Ishikawa (cell line): ENCODE measurements at regions not wholly inside any gene's neighbourhood (a gene's known extent, or its start where the extent isn't known, plus 50 kb on each side); places are given as distances from the start of the nearest gene placed in this dataset.

ENCODE experiments used
- CEBPB ChIP-seq: IDR thresholded peaks from 2 replicates; pipeline ENCODE4 v1.6.1; 2012
- CREB1 ChIP-seq: IDR thresholded peaks from 2 replicates; pipeline ENCODE4 v1.6.1; 2012; ENCODE audit warnings: low read depth
- EGR1 ChIP-seq: IDR thresholded peaks from 2 replicates; pipeline ENCODE4 v1.6.1; 2012
- EP300 ChIP-seq: IDR thresholded peaks from 2 replicates; pipeline ENCODE4 v1.6.1; 2012; ENCODE audit warnings: borderline replicate concordance
- FOXM1 ChIP-seq: IDR thresholded peaks from 2 replicates; pipeline ENCODE4 v1.6.1; 2012; ENCODE audit warnings: low read depth, borderline replicate concordance
- NFIC ChIP-seq: IDR thresholded peaks from 2 replicates; pipeline ENCODE4 v1.6.1; 2012
- RAD21 ChIP-seq: IDR thresholded peaks from 2 replicates; pipeline ENCODE4 v1.6.1; 2012; ENCODE audit warnings: low read depth
- TAF1 ChIP-seq: IDR thresholded peaks from 2 replicates; pipeline ENCODE4 v1.6.1; 2012; ENCODE audit warnings: low read depth, mild to moderate bottlenecking
- TCF12 ChIP-seq: IDR thresholded peaks from 2 replicates; pipeline ENCODE4 v1.6.1; 2012; ENCODE audit warnings: low read depth
- TEAD4 ChIP-seq: IDR thresholded peaks from 2 replicates; pipeline ENCODE4 v1.6.1; 2012
- YY1 ChIP-seq: IDR thresholded peaks from 2 replicates; pipeline ENCODE4 v1.6.1; 2012; ENCODE audit warnings: low read depth
- ZBTB7A ChIP-seq: IDR thresholded peaks from 2 replicates; pipeline ENCODE4 v1.6.1; 2012; ENCODE audit warnings: low read depth
- TF ChIP-seq, protein P1 (sequence below): IDR thresholded peaks from 2 replicates; pipeline ENCODE4 v1.6.1; 2012; ENCODE audit warnings: low read depth, mild to moderate bottlenecking
- TF ChIP-seq, protein P2 (sequence below): IDR thresholded peaks from 2 replicates; pipeline ENCODE4 v1.6.1; 2012
- TF ChIP-seq, protein P3 (sequence below): IDR thresholded peaks from 2 replicates; pipeline ENCODE4 v1.6.1; 2012

DNA sequence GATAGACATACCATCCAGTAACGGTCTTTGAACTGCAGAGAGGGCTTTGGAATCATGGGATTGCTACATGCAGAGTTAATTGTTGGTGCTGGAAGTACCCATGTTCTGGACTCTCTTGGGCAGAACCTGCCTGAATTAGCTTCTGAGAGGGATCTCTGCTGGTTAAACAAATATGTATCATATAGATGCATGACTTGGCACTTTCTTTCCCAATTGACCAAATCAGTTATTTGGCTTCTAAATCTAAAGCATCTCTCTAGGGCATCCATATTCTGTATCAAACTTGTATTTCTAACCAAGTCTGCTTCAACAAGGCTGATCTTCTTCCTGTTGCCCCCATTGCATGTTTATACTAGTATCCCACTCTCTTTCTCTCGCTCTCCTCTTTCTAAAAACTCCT, 336.7 kb upstream of the CELF4 start:
- TF ChIP-seq CREB1 (no peak), NFIC (no peak), EGR1 (no peak), YY1 (no peak), TEAD4 (no peak), TCF12 (no peak), FOXM1 (no peak), CEBPB (no peak), ZBTB7A (no peak), TAF1 (no peak), EP300 (no peak)
- TF ChIP-seq, protein P1, sequence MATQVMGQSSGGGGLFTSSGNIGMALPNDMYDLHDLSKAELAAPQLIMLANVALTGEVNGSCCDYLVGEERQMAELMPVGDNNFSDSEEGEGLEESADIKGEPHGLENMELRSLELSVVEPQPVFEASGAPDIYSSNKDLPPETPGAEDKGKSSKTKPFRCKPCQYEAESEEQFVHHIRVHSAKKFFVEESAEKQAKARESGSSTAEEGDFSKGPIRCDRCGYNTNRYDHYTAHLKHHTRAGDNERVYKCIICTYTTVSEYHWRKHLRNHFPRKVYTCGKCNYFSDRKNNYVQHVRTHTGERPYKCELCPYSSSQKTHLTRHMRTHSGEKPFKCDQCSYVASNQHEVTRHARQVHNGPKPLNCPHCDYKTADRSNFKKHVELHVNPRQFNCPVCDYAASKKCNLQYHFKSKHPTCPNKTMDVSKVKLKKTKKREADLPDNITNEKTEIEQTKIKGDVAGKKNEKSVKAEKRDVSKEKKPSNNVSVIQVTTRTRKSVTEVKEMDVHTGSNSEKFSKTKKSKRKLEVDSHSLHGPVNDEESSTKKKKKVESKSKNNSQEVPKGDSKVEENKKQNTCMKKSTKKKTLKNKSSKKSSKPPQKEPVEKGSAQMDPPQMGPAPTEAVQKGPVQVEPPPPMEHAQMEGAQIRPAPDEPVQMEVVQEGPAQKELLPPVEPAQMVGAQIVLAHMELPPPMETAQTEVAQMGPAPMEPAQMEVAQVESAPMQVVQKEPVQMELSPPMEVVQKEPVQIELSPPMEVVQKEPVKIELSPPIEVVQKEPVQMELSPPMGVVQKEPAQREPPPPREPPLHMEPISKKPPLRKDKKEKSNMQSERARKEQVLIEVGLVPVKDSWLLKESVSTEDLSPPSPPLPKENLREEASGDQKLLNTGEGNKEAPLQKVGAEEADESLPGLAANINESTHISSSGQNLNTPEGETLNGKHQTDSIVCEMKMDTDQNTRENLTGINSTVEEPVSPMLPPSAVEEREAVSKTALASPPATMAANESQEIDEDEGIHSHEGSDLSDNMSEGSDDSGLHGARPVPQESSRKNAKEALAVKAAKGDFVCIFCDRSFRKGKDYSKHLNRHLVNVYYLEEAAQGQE, result no peak
- TF ChIP-seq, protein P2, sequence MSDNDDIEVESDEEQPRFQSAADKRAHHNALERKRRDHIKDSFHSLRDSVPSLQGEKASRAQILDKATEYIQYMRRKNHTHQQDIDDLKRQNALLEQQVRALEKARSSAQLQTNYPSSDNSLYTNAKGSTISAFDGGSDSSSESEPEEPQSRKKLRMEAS, result no peak
- TF ChIP-seq, protein P3, sequence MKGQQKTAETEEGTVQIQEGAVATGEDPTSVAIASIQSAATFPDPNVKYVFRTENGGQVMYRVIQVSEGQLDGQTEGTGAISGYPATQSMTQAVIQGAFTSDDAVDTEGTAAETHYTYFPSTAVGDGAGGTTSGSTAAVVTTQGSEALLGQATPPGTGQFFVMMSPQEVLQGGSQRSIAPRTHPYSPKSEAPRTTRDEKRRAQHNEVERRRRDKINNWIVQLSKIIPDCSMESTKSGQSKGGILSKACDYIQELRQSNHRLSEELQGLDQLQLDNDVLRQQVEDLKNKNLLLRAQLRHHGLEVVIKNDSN, result no peak

DNA sequence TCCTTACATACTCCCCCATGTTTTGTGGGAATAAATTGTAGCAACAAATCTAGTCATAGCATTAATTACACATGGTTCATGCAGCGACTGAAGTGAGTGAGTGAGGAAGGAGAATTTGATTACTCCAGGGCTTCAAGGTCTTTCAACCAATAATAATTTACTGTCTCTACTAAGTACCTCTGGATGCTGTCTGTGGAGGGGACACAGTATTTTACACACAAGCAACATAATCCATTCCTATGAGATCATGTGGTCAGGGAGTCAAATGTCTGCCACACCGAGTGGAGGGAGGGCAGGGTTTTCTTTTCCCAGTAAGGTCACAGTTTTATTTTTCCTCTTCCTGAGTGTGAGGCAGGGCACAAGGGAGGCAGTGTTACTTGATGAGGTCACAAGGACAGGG, 334.7 kb upstream of the CELF4 start:
- no peak for TF ChIP-seq EGR1
- TF ChIP-seq, protein P3, result no peak

DNA sequence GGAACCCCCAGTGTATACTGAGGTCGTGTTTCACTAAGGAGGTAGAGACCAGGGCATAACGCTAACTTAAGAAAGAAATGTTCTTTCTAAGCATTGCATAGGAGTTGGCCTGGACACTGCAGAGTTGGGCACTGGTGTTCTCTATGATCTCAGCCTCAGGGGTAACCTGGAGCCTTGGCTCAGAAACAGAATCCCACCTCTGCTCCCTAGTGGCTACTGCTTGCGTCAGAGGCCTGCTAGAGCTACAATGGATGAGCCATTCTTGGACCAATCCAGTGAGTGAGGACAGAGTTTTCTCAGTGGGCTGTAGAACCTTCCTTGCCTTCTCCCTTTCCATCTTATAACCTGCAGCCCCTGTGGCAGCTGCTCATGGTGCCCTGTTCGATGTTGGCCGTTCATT, 324.4 kb upstream of the CELF4 start:
- TF ChIP-seq, protein P3, result no peak
- TF ChIP-seq NFIC, result no peak
- no peak for TF ChIP-seq CEBPB
- TF ChIP-seq, protein P1, result no peak
- TF ChIP-seq TCF12, result no peak
- TF ChIP-seq EP300, result no peak
- TF ChIP-seq TAF1, result no peak
- TF ChIP-seq RAD21, result no peak
- no peak for TF ChIP-seq FOXM1
- TF ChIP-seq CREB1, result no peak

DNA sequence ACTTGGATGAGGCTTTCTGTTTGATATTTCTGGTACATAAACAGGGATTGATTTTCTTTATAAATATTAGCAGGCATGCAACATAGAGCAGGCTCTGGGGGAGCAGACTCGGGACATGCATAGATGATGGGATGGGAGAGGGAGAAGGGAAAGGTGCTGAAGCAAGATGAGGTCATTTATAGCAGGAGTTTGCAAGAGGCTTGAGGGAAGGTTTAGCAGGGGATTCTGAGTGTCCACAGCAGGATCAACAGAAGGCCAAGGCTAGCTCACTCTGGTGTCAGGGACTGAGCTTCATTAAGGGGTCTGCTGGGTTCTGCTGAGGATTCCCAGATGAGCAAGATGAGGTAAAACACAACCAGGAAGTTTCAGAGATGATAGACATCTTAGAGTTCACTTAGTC, 309.1 kb upstream of the CELF4 start:
- TF ChIP-seq FOXM1, result no peak
- TF ChIP-seq, protein P2, result no peak

DNA sequence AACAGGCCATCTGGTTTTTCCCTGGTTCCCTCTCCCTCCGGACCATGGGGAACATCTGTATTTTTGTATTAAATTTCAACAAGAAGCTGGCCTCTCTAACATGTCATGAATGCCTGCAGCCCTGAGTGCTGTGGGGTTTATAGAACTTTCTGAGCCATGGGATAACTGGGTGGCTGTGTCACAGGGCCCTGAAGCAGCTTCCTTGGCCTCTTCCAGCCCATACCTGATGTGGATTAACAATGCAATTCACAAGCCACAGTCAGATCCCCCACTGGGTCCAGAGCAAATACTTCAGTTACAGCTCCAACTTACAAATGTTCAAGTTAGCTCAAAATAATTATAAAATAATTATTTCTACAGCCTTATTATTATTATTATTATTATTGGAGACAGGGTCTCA, 307.8 kb upstream of the CELF4 start:
- TF ChIP-seq CEBPB (no peak), FOXM1 (no peak), RAD21 (no peak), CREB1 (no peak), TEAD4 (no peak), TCF12 (no peak), ZBTB7A (no peak), YY1 (no peak), NFIC (no peak)
- TF ChIP-seq, protein P3, result no peak
- TF ChIP-seq, protein P2, result no peak
- TF ChIP-seq, protein P1, result no peak
